PC-9 (cell line): ENCODE measurements at regions not wholly inside any gene's neighbourhood (a gene's known extent, or its start where the extent isn't known, plus 50 kb on each side); places are given as distances from the start of the nearest gene placed in this dataset.

Source experiments
- BruUV-seq: library from RNA; stranded (reverse); fragments of 400-500 nt; replicated peaks from 2 replicates; lab custom pipeline; 2021; lab: Mats Ljungman, UMichigan
- CTCF ChIA-PET: fragments of 300-600 bp; sonication (Branson Sonifier 250); formaldehyde crosslinking; loops from one replicate; lab custom pipeline; 2022; ENCODE audit warnings: antibody characterized with exemption; lab: Charles Lee
- POLR2A ChIA-PET: fragments of 300-600 bp; sonication (Branson Sonifier 250); formaldehyde crosslinking; loops from one replicate; lab custom pipeline; 2022; ENCODE audit warnings: antibody characterized with exemption; ENCODE audit not compliant: unreplicated experiment; lab: Charles Lee
- DNase-seq, 2 experiments: peaks; one replicate each; pipeline versions ENCODE4 v3.0.0 to v3.0.0-alpha.2; 2015 to 2022; ENCODE audit warnings: mixed read lengths in 1 of 2
- H2AFZ ChIP-seq: fragments of 200-600 bp; sonication (generic); 2 replicates; pipeline ENCODE4 v1.8.1; 2017; ENCODE audit warnings: antibody characterized with exemption
- H3F3A ChIP-seq: fragments of 200-600 bp; sonication (generic); 2 replicates; pipeline ENCODE4 v1.8.1; 2017; ENCODE audit warnings: antibody characterized with exemption, mild to moderate bottlenecking, low read depth; ENCODE audit not compliant: insufficient read depth
- H3K27ac ChIP-seq: fragments of 200-600 bp; sonication (generic); 2 replicates; pipeline ENCODE4 v1.6.1; 2016; ENCODE audit warnings: mixed run types
- H3K27me3 ChIP-seq: fragments of 200-600 bp; sonication (generic); 2 replicates; pipeline ENCODE4 v1.6.1; 2016; ENCODE audit warnings: low read depth, mixed run types; ENCODE audit not compliant: insufficient read depth
- H3K36me3 ChIP-seq: fragments of 200-600 bp; sonication (generic); 2 replicates; pipeline ENCODE4 v1.6.1; 2016; ENCODE audit warnings: low read depth, mixed run types
- H3K4me1 ChIP-seq: fragments of 200-600 bp; sonication (generic); replicated peaks from 2 replicates; pipeline ENCODE4 v1.6.1; 2016; ENCODE audit warnings: mixed run types; ENCODE audit not compliant: insufficient read depth
- H3K4me2 ChIP-seq: fragments of 200-600 bp; sonication (generic); 2 replicates; pipeline ENCODE4 v1.6.1; 2017; ENCODE audit warnings: mixed run types
- H3K4me3 ChIP-seq: fragments of 200-600 bp; sonication (generic); 2 replicates; pipeline ENCODE4 v1.6.1; 2016; ENCODE audit warnings: mixed run types
- H3K79me2 ChIP-seq: fragments of 200-600 bp; sonication (generic); 2 replicates; pipeline ENCODE4 v1.6.1; 2017; ENCODE audit warnings: low read depth, mixed run types
- H3K9me2 ChIP-seq: fragments of 200-600 bp; sonication (generic); 2 replicates; pipeline ENCODE4 v1.8.1; 2017; ENCODE audit warnings: mild to moderate bottlenecking; ENCODE audit not compliant: insufficient read depth
- H3K9me3 ChIP-seq: fragments of 200-600 bp; sonication (generic); 2 replicates; pipeline ENCODE4 v1.8.1; 2016; ENCODE audit warnings: low read depth; ENCODE audit not compliant: insufficient read depth
- H4K20me1 ChIP-seq: fragments of 200-600 bp; sonication (generic); 2 replicates; pipeline ENCODE4 v1.8.1; 2017; ENCODE audit not compliant: insufficient read depth
- CTCF ChIP-seq: fragments of 200-600 bp; sonication (generic); conservative IDR thresholded peaks from 2 replicates; pipeline ENCODE4 v1.6.1; 2017; ENCODE audit warnings: mixed run types, antibody characterized with exemption, mild to moderate bottlenecking, moderate library complexity
- EZH2 ChIP-seq: fragments of 200-600 bp; sonication (generic); IDR thresholded peaks from 2 replicates; pipeline ENCODE4 v1.8.0; 2017; ENCODE audit warnings: antibody characterized with exemption, low read depth
- intact Hi-C: fragments of 100-400 bp; cut with micrococcal nuclease; formaldehyde crosslinking; loops from one replicate; pipeline ENCODE4 v1.10.0; 2022; ENCODE audit not compliant: unreplicated experiment

- no peak overlapping the region for H3K27ac ChIP-seq
- intact Hi-C loops, result no loop called here
- H3F3A ChIP-seq, result no peaks in the 10 kb centered on the region
- DNase-seq, result no peak
- H3K4me2 ChIP-seq, result no peak overlapping the region
- no TSS peak for BruUV-seq
- no peaks in the 10 kb centered on the region for H3K9me2 ChIP-seq
- CTCF ChIA-PET, result no interaction called here
- no peak overlapping the region for H3K4me3 ChIP-seq
- H2AFZ ChIP-seq, result no peak overlapping the region
- no peaks in the 10 kb centered on the region for H3K79me2 ChIP-seq
- H3K36me3 ChIP-seq, result no peaks in the 10 kb centered on the region
- H3K9me3 ChIP-seq, result no peaks in the 10 kb centered on the region
- no peaks in the 10 kb centered on the region for H4K20me1 ChIP-seq
- no peak for TF ChIP-seq CTCF
- no peak for TF ChIP-seq EZH2
- H3K27me3 ChIP-seq, result no peaks in the 10 kb centered on the region
- POLR2A ChIA-PET, result no interaction called here
- no peaks in the 10 kb centered on the region for H3K4me1 ChIP-seq
These were observed 233.2 kb upstream of the KLF3 start for GRCh38 chr4:38430841-38431240.

DNA sequence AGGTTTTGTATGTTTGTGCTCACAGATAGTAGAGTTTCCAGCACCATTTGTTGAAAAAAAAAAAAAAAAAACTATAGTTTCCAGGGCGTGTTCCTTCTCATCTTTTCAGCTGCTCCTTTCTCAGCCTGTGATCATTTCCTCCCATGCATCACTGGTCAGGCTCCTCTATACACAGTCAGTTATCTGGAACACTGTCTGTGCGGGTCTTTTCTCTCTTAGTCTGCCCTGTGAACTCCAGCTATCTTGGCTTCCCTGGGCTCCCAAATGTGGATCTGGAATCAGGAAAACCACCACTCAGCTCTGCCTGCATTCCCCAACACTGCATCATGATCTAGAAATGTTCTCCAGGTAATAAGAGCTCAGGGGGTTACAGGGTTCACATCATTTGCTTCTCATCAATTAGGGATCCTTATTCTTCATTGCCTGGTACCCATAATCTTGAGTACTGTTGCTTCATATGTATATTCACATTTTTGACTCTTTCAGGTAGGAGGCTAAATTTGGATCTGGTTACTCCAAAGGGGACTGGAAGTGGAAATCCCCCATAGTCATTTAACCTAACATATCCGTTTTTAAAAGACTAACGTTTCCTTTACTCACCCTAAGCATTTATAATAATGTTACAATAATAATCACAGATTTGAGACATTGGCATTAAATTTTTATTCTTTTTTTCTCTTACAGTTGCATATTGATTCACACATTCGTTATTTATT, 221.8 kb upstream of the KLF3 start:
- POLR2A ChIA-PET, result no interaction called here
- no peak for TF ChIP-seq CTCF
- no peak for TF ChIP-seq EZH2
- no peak for DNase-seq

GRCh38 chr4:38449506-38450174, 214.4 kb upstream of the KLF3 start:
- Histone ChIP-seq H3K4me2 (no peak overlapping the region), H2AFZ (no peak overlapping the region), H3K27me3 (no peaks in the 10 kb centered on the region), H3K9me3 (peaks cover 3% of the 10 kb centered on the region; the same call in 1 of the 2 replicates), H3K27ac (no peak overlapping the region), H3K9me2 (no peaks in the 10 kb centered on the region), H3K36me3 (no peaks in the 10 kb centered on the region), H3K4me3 (no peak overlapping the region), H3F3A (no peaks in the 10 kb centered on the region), H3K79me2 (no peaks in the 10 kb centered on the region), H3K4me1 (no peaks in the 10 kb centered on the region), H4K20me1 (no peaks in the 10 kb centered on the region)
- no TSS peak for BruUV-seq
- ChIA-PET POLR2A (no interaction called here), CTCF (no interaction called here)
- no peak for TF ChIP-seq EZH2
- no peak for TF ChIP-seq CTCF
- intact Hi-C loops, result no loop called here
- no peak for DNase-seq

More for the DNA sequence above, 221.8 kb upstream of the KLF3 start:
- 0 out of 2 replicates have a peak, but pooled peaks cover 2% of the 10 kb centered on the region for H3K4me1 ChIP-seq
- no peaks in the 10 kb centered on the region for H3F3A ChIP-seq
- intact Hi-C loops, result no loop called here
- no peaks in the 10 kb centered on the region for H3K9me2 ChIP-seq
- no peak overlapping the region for H3K27ac ChIP-seq
- no peak overlapping the region for H2AFZ ChIP-seq
- H3K79me2 ChIP-seq, result no peaks in the 10 kb centered on the region
- CTCF ChIA-PET, result interaction anchor here (0.5 to 0.6 kb wide), 2 partner anchors 87 to 122 kb away, joined by 3 to 5 read pairs; no protein-coding TSS in a partner anchor
- H4K20me1 ChIP-seq, result no peaks in the 10 kb centered on the region
- H3K4me3 ChIP-seq, result no peak overlapping the region
- no peak overlapping the region for H3K4me2 ChIP-seq
- no peaks in the 10 kb centered on the region for H3K36me3 ChIP-seq
- no TSS peak for BruUV-seq
- H3K9me3 ChIP-seq, result no peaks in the 10 kb centered on the region
- H3K27me3 ChIP-seq, result no peaks in the 10 kb centered on the region
